RWPE2 (cell line): ENCODE measurements at regions not wholly inside any gene's neighbourhood (a gene's known extent, or its start where the extent isn't known, plus 50 kb on each side); places are given as distances from the start of the nearest gene placed in this dataset.

Source experiments
- ATAC-seq: fragments of 200-7000 bp; cut with Tn5 transposase; 3 replicates; pipeline ENCODE4 v1.9.1; 2021; ENCODE audit warnings: low read depth
- DNase-seq: peaks from one replicate; pipeline ENCODE4 v3.0.0-alpha.2; 2020; ENCODE audit warnings: low spot score
- H3K27ac ChIP-seq: fragments of 450-650 bp; 2 replicates; pipeline ENCODE4 v1.5.1; 2017; ENCODE audit warnings: mild to moderate bottlenecking; ENCODE audit not compliant: poor library complexity, severe bottlenecking
- H3K27me3 ChIP-seq: fragments of 250-450 bp; sonication (Bioruptor Pico); 2 replicates; pipeline ENCODE4 v1.5.1; 2021; ENCODE audit warnings: mild to moderate bottlenecking, moderate library complexity; ENCODE audit not compliant: insufficient read depth, poor library complexity, severe bottlenecking
- H3K36me3 ChIP-seq: fragments of 250-450 bp; sonication (Bioruptor Pico); 2 replicates; pipeline ENCODE4 v1.5.1; 2020; ENCODE audit warnings: low read depth, mild to moderate bottlenecking, moderate library complexity
- H3K4me1 ChIP-seq: fragments of 250-450 bp; sonication (Bioruptor Pico); 2 replicates; pipeline ENCODE4 v1.5.1; 2021; ENCODE audit warnings: mild to moderate bottlenecking, moderate library complexity; ENCODE audit not compliant: insufficient read depth, poor library complexity, severe bottlenecking
- H3K4me3 ChIP-seq: fragments of 250-450 bp; sonication (Bioruptor Pico); 2 replicates; pipeline ENCODE4 v1.5.1; 2021; ENCODE audit warnings: mild to moderate bottlenecking, moderate library complexity; ENCODE audit not compliant: severe bottlenecking
- H3K9me3 ChIP-seq: fragments of 250-450 bp; sonication (Bioruptor Pico); 2 replicates; pipeline ENCODE4 v1.5.1; 2021; ENCODE audit warnings: mild to moderate bottlenecking, moderate library complexity; ENCODE audit not compliant: severe bottlenecking
- CTCF ChIP-seq: fragments of 450-650 bp; IDR thresholded peaks from one replicate; pipeline ENCODE4 v1.5.1; 2017; ENCODE audit warnings: mild to moderate bottlenecking, moderate library complexity; ENCODE audit not compliant: poor library complexity, severe bottlenecking

GRCh38 chr7:49422564-49422963 is 350.9 kb upstream of the VWC2 start:
- H3K4me3 ChIP-seq = no peak overlapping the region
- no peak overlapping the region for H3K27ac ChIP-seq
- H3K36me3 ChIP-seq = no peaks in the 10 kb centered on the region
- no peak for ATAC-seq
- no peak for TF ChIP-seq CTCF
- peaks cover 17% of the 10 kb centered on the region for H3K4me1 ChIP-seq
- no peaks in the 10 kb centered on the region for H3K9me3 ChIP-seq
- no peak for DNase-seq
- peaks cover 12% of the 10 kb centered on the region for H3K27me3 ChIP-seq

GRCh38 chr7:49424109-49424508 is 349.3 kb upstream of the VWC2 start:
- H3K27me3 ChIP-seq = peaks cover 10% of the 10 kb centered on the region
- H3K4me3 ChIP-seq = no peak overlapping the region
- no peak for DNase-seq
- peak; percentile 86 for ATAC-seq
- peaks cover 17% of the 10 kb centered on the region for H3K4me1 ChIP-seq
- no peak for TF ChIP-seq CTCF
- no peaks in the 10 kb centered on the region for H3K9me3 ChIP-seq
- no peaks in the 10 kb centered on the region for H3K36me3 ChIP-seq
- no peak overlapping the region for H3K27ac ChIP-seq

GRCh38 chr7:49425277-49425818 is 348.1 kb upstream of the VWC2 start:
- DNase-seq (no peak), ATAC-seq (0 out of 3 replicates have a peak, but pooled peaks have one; percentile 35)
- H3K27ac ChIP-seq = no peak overlapping the region
- no peak overlapping the region for H3K4me3 ChIP-seq
- H3K27me3 ChIP-seq = peaks cover 7% of the 10 kb centered on the region
- no peaks in the 10 kb centered on the region for H3K9me3 ChIP-seq
- no peaks in the 10 kb centered on the region for H3K36me3 ChIP-seq
- TF ChIP-seq CTCF = no peak
- peaks cover 17% of the 10 kb centered on the region for H3K4me1 ChIP-seq

- Histone ChIP-seq H3K4me1 (no peaks in the 10 kb centered on the region), H3K9me3 (no peaks in the 10 kb centered on the region), H3K27ac (no peak overlapping the region), H3K4me3 (no peak overlapping the region), H3K36me3 (no peaks in the 10 kb centered on the region), H3K27me3 (peaks cover 11% of the 10 kb centered on the region)
- ATAC-seq = no peak
- TF ChIP-seq CTCF = no peak
- DNase-seq = no peak
Observed at GRCh38 chr7:49432254-49432653, 341.2 kb upstream of the VWC2 start.

- no peak overlapping the region for H3K4me3 ChIP-seq
- ATAC-seq = no peak
- no peaks in the 10 kb centered on the region for H3K4me1 ChIP-seq
- no peaks in the 10 kb centered on the region for H3K36me3 ChIP-seq
- no peak for TF ChIP-seq CTCF
- DNase-seq = no peak
- no peaks in the 10 kb centered on the region for H3K9me3 ChIP-seq
- no peak overlapping the region for H3K27ac ChIP-seq
- H3K27me3 ChIP-seq = peaks cover 11% of the 10 kb centered on the region
Observed at GRCh38 chr7:49433794-49434193, 339.6 kb upstream of the VWC2 start.
